ENCODE measurements at regions not wholly inside any gene's neighbourhood (a gene's known extent, or its start where the extent isn't known, plus 50 kb on each side); places are given as distances from the start of the nearest gene placed in this dataset.
A peak's percentile ranks its signal among the peaks of the same experiment; 100 is the strongest.

- no peak for TF ChIP-seq CTCF (IDR thresholded peaks at IDR 0.05)
- TF ChIP-seq EP300 (IDR thresholded peaks at IDR 0.05; ENCODE audit: low read depth) = peak; percentile 25
- TF ChIP-seq POLR2A (IDR thresholded peaks at IDR 0.05) = no peak
- TF ChIP-seq POLR2AphosphoS5 (IDR thresholded peaks at IDR 0.05) = peak; percentile 33 to 73 (median 59)
Measured at GRCh38 chr13:49858178-49858856, 65.8 kb upstream of the KPNA3 start.

All from transverse colon (tissue), 4 donors.